GM18909 (cell line): ENCODE measurements at regions not wholly inside any gene's neighbourhood (a gene's known extent, or its start where the extent isn't known, plus 50 kb on each side); places are given as distances from the start of the nearest gene placed in this dataset.

Experiments
- ATAC-seq: cut with Tn5 transposase; IDR thresholded peaks from one replicate; pipeline ENCODE4 v1.9.1; 2021; ENCODE audit warnings: mild to moderate bottlenecking; ENCODE audit not compliant: unreplicated experiment, poor library complexity

DNA sequence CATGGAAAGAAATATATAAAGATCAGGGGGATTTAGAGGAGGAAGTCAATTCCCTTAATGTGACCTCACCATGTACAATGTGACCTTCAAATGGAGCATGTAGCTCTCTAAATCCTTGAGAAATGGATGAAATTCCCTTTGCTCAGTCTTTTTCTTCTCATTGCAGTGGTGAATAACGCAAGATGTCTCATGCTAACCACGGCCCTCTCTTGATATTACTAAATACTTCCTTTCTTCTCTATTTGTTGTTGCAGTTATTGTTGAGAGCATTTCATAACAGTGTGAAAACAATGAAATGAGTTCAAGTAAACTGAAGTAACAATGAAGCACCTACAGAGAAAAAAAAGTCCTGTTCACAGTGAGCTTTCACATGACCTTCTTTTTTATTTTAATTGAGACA, 55.6 kb downstream of the ZNF281 start:
- peak; percentile 52 for ATAC-seq

DNA sequence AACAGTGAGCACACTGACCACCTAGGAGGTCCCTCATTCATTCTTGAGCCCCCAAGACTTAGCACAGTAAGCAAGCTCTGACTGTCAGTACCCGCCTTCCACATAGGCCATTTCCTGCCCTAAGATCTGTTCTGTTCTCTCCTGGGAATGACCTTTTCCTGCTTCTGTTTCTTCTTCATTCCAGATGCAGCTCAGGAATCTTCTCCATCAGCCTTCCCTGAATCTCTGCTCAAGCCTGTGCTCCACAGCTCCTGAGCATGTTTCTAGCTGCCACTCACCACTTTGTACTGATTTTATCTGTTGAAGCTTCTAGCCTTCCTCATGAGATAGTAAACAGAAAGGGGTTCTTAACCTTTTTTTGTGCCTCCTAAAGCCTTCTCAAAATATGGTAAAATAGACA, 56.6 kb downstream of the ZNF281 start:
- ATAC-seq: no peak

DNA sequence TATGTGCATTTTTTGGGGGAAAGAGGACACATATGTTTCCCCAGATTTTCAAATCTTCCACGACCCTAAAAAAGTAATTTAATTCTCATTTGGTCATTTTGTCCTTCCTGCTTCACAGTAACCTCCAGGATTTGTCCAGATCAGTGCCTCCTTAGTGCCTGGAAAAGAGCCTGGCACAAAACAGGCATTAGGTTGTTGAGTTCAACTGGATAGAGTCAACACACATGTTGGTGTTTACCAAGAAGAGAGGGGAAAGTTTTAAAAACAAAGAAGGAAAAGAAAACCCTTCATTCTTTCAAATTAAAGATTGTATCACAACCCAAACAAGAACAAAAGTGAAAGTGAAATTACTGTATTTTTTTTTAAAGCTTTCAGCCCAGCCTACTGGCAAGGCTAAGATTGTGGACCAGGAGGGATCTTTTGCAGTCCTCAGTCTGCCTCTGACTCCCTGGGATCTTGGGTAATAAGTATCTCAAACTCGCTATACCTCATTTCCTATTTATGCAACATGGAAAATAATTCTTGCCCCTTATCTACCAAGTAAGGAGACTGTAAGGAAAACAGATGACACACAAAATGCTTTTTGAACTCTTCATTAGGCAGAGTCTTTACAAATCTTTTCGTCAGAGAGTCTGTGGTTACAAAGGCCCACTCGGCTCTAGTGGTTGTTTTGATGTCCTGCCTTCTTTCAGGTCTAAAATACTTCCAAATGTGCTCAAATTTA, 57.8 kb downstream of the ZNF281 start:
- ATAC-seq: peak; percentile 54

DNA sequence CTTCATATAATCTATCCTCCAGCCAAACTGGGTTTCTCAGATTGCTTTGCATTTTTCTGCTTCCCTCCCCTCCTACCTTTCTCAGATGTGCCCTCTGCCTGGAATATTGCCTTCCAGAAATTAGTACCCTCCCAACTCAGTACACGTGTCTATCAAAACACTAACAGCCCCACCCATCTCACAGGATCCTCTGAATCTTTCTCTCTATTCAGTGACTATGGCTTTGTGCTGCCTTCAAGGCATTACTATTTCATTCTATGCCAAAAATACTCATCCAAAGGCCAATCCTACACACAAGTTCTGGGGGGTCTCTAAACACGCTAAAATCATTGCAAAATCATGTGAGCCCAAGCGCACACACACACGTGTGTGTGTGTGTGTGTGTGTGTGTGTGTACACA, 58.4 kb downstream of the ZNF281 start:
- no peak for ATAC-seq

DNA sequence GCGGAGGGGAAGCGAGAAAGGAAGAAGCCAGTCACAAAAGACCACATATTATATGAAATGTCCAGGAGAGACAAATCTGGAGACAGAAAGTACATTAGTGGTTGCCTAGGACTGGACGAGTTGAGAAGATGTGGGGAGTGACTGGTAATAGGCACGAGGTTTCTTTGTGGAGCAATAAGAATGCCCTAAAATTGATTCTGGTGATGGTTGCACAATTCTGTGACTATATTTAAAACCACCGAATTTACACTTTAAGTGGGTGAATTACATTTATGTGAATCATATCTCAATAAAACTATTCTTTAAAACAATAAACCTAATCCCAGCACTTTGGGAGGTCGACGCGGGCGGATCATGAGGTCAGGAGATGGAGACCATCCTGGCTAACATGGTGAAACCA, 63.1 kb downstream of the ZNF281 start:
- ATAC-seq: no peak

DNA sequence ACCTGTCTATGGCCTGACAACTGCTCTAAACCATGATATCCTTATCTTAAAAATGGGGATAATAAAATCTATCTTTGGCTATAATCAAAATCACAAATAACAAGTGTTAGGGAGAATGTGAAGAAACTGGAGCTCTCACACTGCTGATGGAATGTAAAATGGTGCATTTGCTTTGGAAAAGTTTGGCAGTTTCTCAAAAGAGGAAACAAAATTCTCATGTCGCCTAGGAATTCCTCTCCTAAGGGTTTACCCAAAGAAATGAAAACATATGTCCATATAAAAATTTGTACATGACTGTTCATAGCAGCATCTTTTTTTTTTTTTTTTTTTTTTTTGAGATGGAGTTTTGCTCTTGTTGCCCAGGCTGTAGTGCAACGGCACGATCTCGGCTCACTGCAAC, 64.3 kb downstream of the ZNF281 start:
- no peak for ATAC-seq

DNA sequence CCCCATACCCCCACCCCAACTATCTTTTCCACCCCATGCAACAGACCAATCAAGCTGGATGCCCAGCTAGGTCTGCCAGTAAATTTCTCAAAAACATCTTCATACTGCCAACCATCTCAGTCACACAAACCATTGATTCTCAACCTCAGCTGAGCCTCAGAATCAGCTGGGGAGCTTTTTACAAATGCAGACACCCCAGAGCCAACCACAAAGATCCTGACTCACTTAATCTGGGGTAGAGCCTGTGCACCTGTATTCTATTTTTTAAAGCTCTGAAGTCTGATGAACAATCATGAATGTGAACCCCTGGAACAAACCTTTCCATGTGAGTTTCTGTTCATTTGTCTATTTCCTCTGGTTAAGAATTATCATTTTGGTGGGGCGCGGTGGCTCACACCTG, 66.0 kb downstream of the ZNF281 start:
- ATAC-seq: no peak

DNA sequence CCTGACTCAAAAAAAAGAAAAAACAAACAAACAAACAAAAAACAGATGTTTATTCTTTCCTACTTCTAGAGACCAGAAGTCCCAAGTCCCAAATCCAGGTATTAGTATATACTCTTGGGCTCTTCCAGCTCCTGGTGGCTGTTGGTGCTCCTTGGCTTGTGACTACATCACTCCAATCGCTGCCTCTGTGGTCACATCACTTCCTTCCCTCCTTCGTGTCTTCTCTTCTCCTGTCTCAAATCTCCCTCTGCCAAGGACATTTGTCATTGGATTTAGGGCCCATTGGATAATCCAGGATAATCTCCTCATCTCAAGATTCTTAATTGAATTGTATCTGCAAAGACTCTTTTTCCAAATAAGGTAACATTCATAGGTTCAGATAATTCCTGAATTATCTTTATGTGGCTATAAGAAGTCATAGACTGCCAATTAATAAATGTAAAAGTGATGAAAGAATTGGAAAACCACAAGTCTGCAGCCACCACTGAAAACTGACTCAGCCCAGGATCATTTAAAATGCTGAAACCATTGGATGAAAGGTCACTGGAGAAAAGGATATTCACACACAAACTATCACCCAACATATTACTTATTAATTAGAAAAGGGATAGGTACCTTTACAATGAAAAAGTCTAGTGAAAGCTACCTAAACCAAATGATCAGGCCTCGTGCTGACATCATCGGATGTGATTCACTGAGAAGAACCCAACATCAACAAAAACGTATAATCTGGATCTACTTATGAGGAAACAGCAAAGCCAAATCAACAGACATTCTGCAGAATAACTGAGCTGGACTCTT, 67.1 kb downstream of the ZNF281 start:
- no peak for ATAC-seq

DNA sequence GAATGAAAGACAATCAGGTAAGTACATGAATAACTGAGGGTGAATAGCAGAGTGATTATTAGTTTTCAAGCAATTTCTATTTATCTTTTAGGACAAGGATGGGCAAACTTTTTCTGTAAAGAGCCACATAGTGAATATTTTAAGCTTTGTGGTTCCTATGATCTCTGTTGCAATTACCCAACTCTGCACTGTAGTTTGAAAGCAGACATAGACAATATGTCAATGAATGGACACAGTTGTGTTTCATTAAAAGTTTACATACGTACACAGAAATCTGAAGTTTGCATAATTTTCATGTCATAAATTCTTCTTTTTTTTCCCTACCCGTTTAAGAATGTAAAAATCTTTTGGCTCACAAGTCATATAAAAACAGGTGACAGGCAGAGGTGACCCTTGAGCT, 71.4 kb downstream of the ZNF281 start:
- no peak for ATAC-seq

DNA sequence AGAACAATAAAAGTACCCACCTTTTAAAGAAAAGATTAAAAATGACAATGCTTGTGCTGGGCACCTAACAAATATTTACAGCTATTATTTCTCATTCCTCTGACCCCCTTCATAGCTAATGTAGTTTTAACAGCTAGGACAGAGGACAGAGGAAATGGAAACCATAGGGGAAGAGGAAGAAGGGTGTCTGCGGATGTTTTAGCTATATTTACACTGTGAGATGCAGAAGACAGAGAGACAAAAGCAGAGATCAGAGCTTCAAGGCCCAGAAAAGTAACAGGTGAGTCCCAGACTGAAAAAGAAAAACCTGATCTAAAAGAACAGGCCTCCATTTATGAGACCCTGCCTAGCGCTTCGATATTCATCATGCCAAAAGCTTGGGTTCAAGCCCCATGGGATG, 72.0 kb downstream of the ZNF281 start:
- ATAC-seq: peak; percentile 51

DNA sequence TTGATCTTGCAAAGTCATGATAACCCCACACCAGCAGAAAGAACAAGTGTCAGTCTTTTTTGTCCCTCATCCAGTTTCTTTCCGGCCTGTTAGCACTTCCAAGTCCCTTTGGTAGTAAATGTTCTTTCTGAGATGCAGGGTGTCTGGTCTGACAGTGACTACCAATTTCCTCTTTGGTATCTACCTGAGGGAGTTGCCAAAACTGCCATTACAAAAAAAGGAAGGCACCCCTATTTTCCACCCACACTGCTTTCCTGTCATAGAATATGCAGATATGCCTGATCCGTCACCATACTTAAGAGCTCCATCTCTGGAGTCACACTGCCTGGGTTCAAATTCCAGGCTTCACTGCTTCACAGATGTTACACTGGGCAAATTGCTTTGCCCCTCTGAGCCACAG, 72.4 kb downstream of the ZNF281 start:
- ATAC-seq: peak; percentile 54

DNA sequence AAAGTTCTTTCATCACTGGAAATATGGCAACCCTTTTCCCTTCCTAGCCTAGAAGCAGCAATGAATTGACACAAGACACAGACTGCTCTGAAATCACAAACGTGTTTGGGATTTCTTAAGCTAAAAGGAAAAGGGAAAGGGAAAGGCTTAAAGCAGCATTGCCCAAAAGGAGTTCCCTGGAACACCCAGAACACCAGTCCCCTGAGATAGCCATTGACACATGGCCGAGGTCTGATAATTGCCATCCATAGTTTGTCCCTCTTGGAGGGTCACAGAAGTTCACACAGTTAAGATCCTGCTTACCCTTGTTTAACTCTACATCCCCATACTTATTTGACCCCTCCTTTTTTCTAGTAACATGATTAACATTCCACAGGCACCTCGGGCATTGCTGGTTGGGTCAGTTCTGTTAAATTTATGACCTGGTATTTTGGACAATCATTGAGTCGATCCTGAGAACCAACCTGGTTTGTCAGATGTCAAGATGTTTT, 72.9 kb downstream of the ZNF281 start:
- no peak for ATAC-seq

DNA sequence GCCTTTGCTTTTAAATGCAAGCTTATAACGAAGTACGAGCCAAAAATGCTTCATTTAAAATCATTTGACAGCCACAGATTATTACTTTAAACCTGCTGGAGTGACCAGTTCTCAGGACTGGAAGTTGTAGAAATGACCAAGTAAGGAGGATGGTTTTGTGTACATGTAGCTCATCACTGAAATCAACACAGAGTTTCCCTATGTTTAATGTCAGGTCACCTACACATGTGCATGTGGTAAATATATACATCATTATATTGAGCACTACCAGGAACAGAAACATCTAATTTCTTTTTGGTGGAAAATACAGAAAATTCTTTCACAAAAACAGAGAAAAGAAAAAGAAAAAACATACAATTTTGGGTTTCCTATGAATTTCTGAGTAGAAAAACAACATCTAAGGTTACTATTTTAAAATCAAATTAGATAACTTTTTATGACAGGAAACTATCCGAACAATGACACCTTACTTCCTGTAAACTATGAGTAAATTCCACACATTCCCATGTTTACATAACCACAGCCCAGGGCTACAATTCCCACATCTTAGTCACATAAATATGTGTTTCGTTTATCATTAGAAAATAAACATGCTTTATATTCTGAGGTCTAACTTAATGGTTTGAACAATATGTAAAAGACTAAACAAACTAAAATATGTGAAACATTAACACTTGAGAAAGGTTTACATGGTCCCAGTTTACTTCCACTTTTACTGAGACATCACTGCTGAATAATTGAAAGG, 73.6 kb downstream of the ZNF281 start:
- no peak for ATAC-seq

DNA sequence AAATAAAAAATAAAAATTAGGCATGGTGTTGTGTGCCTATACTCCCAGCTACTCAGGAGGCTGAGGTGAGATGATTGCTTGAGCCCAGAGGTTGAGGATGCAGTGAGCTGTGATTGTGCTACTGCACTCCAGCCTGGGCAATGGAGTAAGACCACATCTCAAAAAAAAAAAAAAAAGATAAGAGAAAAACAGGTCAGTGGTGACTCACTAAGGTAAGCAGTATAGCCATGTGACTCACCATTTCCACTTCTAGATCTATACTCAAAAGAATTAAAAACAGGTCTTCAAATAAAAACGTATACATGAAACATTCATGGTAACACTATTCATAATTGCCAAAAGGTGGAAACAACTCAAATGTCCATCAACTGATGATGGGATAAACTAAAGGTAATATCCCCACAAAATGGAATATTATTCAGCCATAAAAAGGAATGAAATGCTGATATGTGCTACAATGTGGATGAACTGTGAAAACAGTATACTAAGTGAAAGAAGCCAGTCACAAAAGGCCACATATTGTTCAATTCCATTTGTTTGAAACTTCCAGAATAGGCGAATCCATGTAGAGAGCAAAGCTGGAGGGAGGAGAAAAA, 75.1 kb downstream of the ZNF281 start:
- ATAC-seq: no peak

DNA sequence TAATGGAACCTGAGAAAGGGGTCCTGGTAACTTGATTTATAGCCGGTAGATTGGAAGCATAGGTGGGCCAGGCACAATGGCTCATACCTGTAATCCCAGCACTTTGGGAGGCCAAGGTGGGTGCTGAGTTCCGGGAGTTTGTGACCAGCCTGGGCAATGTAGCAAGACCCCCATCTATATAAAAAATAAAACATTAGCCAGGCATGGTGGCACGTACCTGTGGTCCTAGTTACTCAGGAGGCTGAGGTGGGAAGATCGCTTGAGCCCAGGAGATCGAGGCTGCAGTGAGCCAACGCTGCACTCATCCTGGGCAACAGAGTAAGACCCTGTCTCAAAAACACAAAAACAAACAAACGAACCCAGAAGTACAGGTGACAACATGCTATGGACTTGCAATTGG, 76.5 kb downstream of the ZNF281 start:
- no peak for ATAC-seq

DNA sequence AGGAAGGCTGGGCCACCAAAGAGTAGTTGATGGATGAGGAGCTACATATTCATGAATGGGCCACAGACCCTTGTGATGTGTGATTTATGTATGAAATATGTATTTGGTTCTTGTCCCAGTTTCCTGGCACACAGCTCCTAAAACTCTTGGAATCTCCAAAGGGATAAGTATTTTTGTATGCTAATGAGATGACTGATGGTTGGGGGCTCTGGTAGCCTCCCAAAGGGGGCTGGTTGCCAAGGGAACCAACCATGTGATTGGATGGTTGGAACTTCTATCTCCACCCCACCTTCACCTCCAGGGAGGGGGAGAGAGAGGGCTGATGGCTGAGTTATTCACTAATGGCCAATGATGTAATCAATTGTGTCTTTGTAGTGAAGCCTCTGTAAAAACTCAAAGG, 77.1 kb downstream of the ZNF281 start:
- no peak for ATAC-seq

DNA sequence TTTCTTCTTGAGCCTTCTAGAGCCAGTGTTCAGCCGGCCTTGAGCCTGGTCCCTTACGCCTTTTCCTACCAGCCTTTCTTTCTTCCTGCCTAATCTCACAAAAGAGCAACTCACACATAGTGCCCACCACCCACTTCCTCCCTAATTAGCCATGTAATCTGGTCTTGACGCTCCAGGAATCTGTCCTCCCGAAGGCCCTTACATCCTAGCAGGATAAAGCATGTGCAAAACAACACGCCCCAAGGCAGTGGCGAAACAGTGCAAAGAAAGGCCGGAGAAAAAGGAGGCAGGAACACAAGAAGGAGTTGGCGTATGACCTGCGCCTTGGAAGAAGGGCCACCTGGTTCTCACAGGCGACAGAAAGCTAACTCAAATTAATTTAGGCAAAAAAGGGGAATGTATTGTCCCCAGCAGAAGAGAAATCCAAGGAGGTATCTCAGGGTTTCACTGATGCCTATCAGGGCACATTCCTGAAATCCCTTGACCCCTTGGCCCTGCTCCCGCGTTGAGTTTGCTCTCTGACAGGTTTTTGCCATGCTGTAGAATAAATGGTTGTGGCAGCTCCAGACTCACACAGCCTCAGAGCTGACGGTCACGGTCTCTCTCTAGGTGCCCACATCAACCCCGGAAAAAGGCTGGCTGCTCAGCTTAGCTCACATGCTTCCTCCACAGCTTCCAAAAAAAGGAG, 79.0 kb downstream of the ZNF281 start:
- ATAC-seq: no peak

DNA sequence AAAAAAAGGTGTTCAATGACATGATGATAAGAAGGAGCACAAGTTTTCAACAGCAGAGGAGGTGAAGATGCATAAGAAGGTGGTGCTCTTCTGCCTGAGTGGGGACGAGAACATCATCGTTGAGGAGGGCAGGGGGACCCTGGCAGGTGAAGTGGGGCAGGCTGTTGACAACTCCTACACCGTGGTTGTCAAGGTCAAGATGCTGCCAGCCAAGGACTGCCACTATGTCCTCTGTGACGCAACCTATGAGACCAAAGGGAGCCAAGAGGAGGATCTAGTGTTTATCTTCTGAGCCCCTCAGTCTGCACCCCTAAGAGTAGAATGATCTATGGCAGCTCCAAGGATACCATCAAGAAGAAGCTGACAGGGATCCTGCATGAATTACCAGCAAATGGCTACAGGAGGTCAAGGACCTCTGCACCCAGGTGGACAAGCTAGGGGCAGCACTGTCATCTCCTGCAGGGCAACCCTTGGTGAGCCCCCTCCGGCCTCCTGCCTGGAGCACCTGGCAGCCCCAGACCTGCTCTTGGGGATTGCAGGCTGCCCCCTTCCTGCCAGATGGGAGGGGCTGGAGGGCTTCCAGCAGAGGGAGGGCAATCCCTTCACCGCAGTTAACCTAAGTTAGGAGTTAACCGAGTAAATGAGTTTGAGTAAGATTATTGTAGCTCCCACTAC, 80.5 kb downstream of the ZNF281 start:
- ATAC-seq: no peak

DNA sequence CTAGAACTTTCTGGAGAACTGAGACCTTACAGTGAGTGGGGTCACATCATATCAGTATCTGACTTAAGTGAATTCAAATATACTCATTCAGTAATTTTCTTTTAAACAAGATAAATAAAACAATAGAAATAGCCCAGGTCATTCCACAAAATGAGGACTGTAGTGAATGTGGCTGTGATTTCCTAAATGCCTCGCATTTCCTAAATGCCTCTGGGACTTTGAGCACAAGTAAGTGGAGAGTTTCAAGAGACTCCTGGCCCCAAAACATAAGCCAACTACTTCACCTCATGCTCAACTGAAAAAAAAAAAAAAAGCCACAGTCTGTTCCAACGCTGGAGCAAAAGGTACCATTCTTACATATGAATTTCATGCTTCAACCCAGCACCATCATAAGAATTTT, 81.5 kb downstream of the ZNF281 start:
- ATAC-seq: no peak
